Heart right ventricle (tissue), 16 donors: ENCODE measurements at regions not wholly inside any gene's neighbourhood (a gene's known extent, or its start where the extent isn't known, plus 50 kb on each side); places are given as distances from the start of the nearest gene placed in this dataset.

Experiments
- ATAC-seq, 8 donors: fragments of 200-7000 bp; cut with Tn5 transposase; one replicate each; pipeline ENCODE4 v1.9.1; 2020; ENCODE audit warnings: mild to moderate bottlenecking in 8 of 8, moderate library complexity in 8 of 8, moderate number of reproducible peaks in 1 of 8
- DNase-seq, 2 donors: peaks; one replicate each; pipeline ENCODE4 v3.0.0-alpha.2; 2020
- H3K27ac ChIP-seq, 10 donors: fragments of 200-600 bp; sonication (generic) in 2 of 10; one replicate each; pipeline versions ENCODE4 v1.5.0 to v1.8.0; 2020 to 2022; ENCODE audit warnings: mild to moderate bottlenecking in 3 of 10
- H3K27me3 ChIP-seq, 7 donors: fragments of 200-600 bp; one replicate each; pipeline ENCODE4 v1.8.0; 2021 to 2022; ENCODE audit warnings: mild to moderate bottlenecking in 2 of 7
- H3K36me3 ChIP-seq, 9 donors: fragments of 200-600 bp; sonication (generic) in 1 of 9; one replicate each; pipeline versions ENCODE4 v1.5.0 to v1.8.0; 2020 to 2022; ENCODE audit warnings: mild to moderate bottlenecking in 2 of 9
- H3K4me1 ChIP-seq, 9 donors: fragments of 200-600 bp; sonication (generic) in 1 of 9; one replicate each; pipeline versions ENCODE4 v1.5.0 to v1.8.0; 2020 to 2022; ENCODE audit warnings: mild to moderate bottlenecking in 4 of 9
- H3K4me3 ChIP-seq, 10 donors: fragments of 200-600 bp; sonication (generic) in 2 of 10; one replicate each; pipeline versions ENCODE4 v1.5.0 to v1.8.0; 2020 to 2022; ENCODE audit warnings: mild to moderate bottlenecking in 7 of 10, moderate library complexity in 2 of 10
- H3K9me3 ChIP-seq, 11 donors: fragments of 200-600 bp in 10 of 11; sonication (generic) in 2 of 11; one replicate each; pipeline versions ENCODE4 v1.5.0 to v1.8.0; 2013 to 2022; ENCODE audit warnings: mild to moderate bottlenecking in 2 of 11, control low read depth in 1 of 11, moderate library complexity in 1 of 11
- WGBS, 2 donors: extraction: QIAGEN DNeasy Blood & Tissue Kit; methylation state at CpG; one replicate each; pipeline ENCODE4 v1.1.7; 2013; ENCODE audit warnings: inconsistent platforms in 1 of 2; 5-methylcytosine and 5-hydroxymethylcytosine counted together
- intact Hi-C, 10 donors: fragments of 100-400 bp; cut with DNase I; formaldehyde crosslinking; loops; one replicate each; pipeline versions ENCODE4 v1.11.1 to v1.14.2; 2022
- TF ChIP-seq, protein P1 (sequence below), 9 donors: fragments of 200-600 bp; sonication (generic) in 2 of 9; IDR thresholded peaks; one replicate each; pipeline versions ENCODE4 v1.5.0 to v1.8.0; 2021 to 2022; ENCODE audit warnings: antibody characterized with exemption in 9 of 9, mild to moderate bottlenecking in 5 of 9, moderate library complexity in 1 of 9
- donor health status: Arrhythmogenic right ventricular cardiomyopathy.
- donor health status: ischemic (EF 13 %, LVEDD 7.1; RV severe dilation, severe dysfunction).
- donor health status: healthy with polysubstance abuse.
- donor health status: DM: no; HTN: yes; CAD: no.
- donor health status: DM: no; HTN: no; CAD: no.
- donor health status: ischemic (EF 25% LVEDD 6.9; RV normal size, moderate dysfunction).
- donor health status: ischemic (EF 25% LVEDD 5.7; RV mildly dilated, moderate dysfunction).
- donor health status: healthy.
- donor health status: DM: yes; HTN: yes; CAD: no.
- donor health status: Ischemic cardiomyopathy.
- donor health status: ischemic (EF 35%, LVEDD 5.7; RV mildly dilated, moderate dysfunction).
- donor health status: nonischemic (EF 11% LVEDD 7.7; RV severe dilation, severe dysfunction).
- donor health status: DM: yes; HTN: yes; CAD: no.
- donor health status: PGD.
- donor health status: ischemic (EF 29% LVEDD 5.4; RV normal size, mild dysfunction).
- donor health status: nonischemic (EF 23%, LVEDD 6.1; RV moderate dilation, normal function).

DNA sequence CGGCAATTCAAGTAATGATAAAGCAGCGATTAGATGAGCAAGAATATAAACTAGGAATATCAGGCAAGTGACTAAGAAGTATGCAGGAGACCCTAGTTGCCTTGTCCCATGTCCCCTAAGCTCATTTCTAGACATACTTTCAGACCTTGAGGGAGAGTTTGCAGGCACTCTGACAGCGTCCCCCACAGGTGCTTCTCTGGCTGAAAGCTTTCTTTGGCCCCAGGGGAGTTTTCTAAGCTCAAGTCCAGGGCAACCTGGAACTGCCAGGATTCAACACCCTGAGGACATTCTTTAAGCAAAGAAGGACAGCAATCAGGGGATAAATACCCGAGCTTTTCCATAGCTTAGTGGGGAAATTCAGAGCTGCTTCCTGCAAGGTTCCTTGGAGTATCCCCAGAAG is 308.1 kb upstream of the CHST9 start:
- H3K27ac ChIP-seq = no peak overlapping the region
- no peak for ATAC-seq
- TF ChIP-seq, protein P1, sequence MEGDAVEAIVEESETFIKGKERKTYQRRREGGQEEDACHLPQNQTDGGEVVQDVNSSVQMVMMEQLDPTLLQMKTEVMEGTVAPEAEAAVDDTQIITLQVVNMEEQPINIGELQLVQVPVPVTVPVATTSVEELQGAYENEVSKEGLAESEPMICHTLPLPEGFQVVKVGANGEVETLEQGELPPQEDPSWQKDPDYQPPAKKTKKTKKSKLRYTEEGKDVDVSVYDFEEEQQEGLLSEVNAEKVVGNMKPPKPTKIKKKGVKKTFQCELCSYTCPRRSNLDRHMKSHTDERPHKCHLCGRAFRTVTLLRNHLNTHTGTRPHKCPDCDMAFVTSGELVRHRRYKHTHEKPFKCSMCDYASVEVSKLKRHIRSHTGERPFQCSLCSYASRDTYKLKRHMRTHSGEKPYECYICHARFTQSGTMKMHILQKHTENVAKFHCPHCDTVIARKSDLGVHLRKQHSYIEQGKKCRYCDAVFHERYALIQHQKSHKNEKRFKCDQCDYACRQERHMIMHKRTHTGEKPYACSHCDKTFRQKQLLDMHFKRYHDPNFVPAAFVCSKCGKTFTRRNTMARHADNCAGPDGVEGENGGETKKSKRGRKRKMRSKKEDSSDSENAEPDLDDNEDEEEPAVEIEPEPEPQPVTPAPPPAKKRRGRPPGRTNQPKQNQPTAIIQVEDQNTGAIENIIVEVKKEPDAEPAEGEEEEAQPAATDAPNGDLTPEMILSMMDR (IDR thresholded peaks at IDR 0.05) = no peak
- H3K36me3 ChIP-seq = no peaks in the 10 kb centered on the region
- 69 to 80% methylated on average over 4 of the region's 4 CpGs for WGBS, 2 donors
- DNase-seq = no peak
- intact Hi-C loops = no loop called here
- no peaks in the 10 kb centered on the region for H3K4me1 ChIP-seq
- H3K4me3 ChIP-seq = no peak overlapping the region
- H3K9me3 ChIP-seq = no peaks in the 10 kb centered on the region
- H3K27me3 ChIP-seq = peaks cover 0 to 12% (median 0%) of the 10 kb centered on the region in 7 donors

DNA sequence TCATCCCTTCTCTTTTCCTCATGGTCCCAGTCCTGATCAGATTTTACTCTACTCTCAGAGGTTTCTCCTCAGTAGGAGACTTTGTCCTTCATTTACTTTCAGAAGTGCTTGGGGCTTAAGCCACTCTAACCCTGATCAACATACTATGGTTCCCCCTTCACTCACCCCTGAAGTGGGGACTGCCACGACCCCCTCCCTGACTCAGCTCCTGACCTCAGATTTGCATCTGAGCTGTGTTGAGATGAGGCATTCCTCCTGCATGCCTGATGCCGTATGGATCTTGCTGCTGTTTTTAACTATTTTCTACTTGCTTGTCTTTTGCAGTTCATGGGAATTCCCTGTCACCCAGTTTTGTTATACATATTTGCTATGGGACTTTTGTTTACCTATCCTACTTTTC is 306.7 kb upstream of the CHST9 start:
- ATAC-seq = no peak
- no peak overlapping the region for H3K27ac ChIP-seq
- 21 to 29% methylated on average over 2 of the region's 2 CpGs for WGBS, 2 donors
- H3K9me3 ChIP-seq = no peaks in the 10 kb centered on the region
- no peaks in the 10 kb centered on the region for H3K36me3 ChIP-seq
- no peak overlapping the region for H3K4me3 ChIP-seq
- peaks cover 0 to 12% (median 0%) of the 10 kb centered on the region in 7 donors for H3K27me3 ChIP-seq
- no peak for DNase-seq
- TF ChIP-seq, protein P1 (IDR thresholded peaks at IDR 0.05) = no peak
- intact Hi-C loops = no loop called here
- H3K4me1 ChIP-seq = no peaks in the 10 kb centered on the region

DNA sequence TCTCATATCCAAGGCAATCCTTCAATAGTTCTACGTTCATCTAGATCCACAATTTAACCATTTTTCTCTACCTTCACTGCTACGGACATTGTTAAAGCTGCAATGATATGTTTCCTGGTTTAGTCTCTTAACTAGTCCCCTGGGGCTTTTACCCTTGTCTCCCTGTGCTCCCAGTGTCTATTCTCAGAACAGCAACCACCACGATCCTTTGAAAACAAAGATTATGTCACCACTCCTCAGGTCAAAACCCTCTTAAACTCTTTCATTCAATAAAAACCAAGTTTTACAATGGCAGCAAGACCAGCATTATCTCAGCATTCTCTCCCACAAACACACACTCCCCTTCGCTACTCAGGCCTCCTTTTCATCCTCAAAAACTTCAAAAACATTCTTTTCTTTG is 298.2 kb upstream of the CHST9 start:
- Histone ChIP-seq H3K4me3 (no peak overlapping the region), H3K27ac (no peak overlapping the region), H3K27me3 (no peaks in the 10 kb centered on the region), H3K36me3 (no peaks in the 10 kb centered on the region), H3K9me3 (no peaks in the 10 kb centered on the region), H3K4me1 (no peaks in the 10 kb centered on the region)
- DNase-seq (no peak), ATAC-seq (no peak)
- intact Hi-C loops = no loop called here
- 59 to 72% methylated on average over 4 of the region's 4 CpGs for WGBS, 2 donors
- TF ChIP-seq, protein P1 (IDR thresholded peaks at IDR 0.05) = no peak

DNA sequence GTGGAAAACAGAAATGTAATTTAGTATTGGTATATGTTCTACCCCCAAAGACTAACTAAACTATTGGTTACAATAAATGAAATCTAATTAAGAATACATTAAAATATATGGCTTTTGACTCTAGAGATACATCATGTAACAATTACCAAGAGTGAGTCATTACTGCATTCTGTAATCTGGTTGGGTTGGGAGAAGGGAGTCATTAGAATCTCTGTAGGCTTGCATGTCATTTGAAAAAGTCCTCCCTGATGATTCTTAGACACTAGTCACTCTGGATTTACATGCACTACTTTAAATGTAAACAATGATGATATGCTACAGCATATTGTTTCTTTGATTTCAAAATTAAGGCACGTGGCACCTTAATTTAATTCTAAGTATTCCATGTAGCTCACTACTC is 293.4 kb upstream of the CHST9 start:
- WGBS, 2 donors = 0% methylated on average over 1 of the region's 1 CpG
- ATAC-seq = no peak
- intact Hi-C loops = no loop called here
- Histone ChIP-seq H3K27me3 (no peaks in the 10 kb centered on the region), H3K36me3 (no peaks in the 10 kb centered on the region), H3K9me3 (no peaks in the 10 kb centered on the region), H3K4me1 (no peaks in the 10 kb centered on the region), H3K27ac (no peak overlapping the region), H3K4me3 (no peak overlapping the region)
- DNase-seq = no peak
- TF ChIP-seq, protein P1 (IDR thresholded peaks at IDR 0.05) = no peak

DNA sequence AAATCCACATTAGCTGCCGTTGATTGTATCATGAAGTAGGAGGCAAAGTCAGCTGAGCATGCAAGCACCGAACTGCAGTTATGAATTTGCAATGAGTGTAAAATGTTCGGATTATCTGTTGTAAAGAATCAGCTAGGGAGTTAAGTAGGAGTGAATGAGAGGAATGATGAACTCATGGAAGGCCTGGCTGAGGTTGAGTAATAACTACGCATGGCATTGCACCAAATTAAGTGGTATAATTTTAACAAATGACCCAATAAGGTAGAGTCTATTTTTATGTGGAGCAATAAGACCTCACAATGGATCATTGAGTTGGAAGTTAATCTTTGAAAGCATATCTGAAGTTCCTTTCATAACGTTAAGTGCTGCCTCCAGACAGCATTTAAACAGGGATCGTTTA is 288.2 kb upstream of the CHST9 start:
- intact Hi-C loops = no loop called here
- Histone ChIP-seq H3K9me3 (peaks cover 0 to 1% (median 0%) of the 10 kb centered on the region in 11 donors), H3K4me3 (no peak overlapping the region), H3K36me3 (no peaks in the 10 kb centered on the region), H3K27me3 (no peaks in the 10 kb centered on the region), H3K27ac (no peak overlapping the region), H3K4me1 (no peaks in the 10 kb centered on the region)
- TF ChIP-seq, protein P1 (IDR thresholded peaks at IDR 0.05) = no peak
- DNase-seq = no peak
- 74 to 76% methylated on average over 6 of the region's 6 CpGs for WGBS, 2 donors
- no peak for ATAC-seq
